Hematopoietic multipotent progenitor cell treated with erythropoietin and hydrocortisone succinate and interleukin-3 and kit ligand, for 15 days (in vitro differentiated cells): ENCODE measurements at regions not wholly inside any gene's neighbourhood (a gene's known extent, or its start where the extent isn't known, plus 50 kb on each side); places are given as distances from the start of the nearest gene placed in this dataset.
"Not testable (repeated sequence)": the region's sequence is repeated elsewhere in the genome, so short reads cannot be mapped to it uniquely, and the experiment has no call there.

Source experiments
- DNase-seq: peaks from one replicate; pipeline ENCODE4 v3.0.0-alpha.2; 2015; ENCODE audit warnings: low spot score

DNA sequence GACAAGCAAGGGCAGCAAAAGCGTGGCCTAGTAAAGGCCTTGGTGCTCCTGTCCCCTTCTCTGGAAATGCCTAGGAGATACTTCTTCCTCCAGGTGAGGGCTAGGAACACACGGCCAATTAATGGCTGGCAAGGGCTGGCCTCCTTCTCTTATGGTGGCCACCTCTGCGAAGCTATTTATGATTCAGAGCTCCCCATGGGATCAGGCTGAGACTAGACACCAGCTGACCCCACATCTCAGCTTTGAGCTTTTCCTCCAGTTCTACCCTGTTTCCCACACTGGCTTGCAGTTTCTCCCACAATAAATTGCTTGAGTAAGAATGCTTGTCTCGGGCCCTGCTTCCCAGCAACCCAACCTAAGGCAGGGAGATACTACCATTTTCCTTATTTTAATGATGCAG, 53.7 kb downstream of the CAMK2N1 start:
- DNase-seq = no peak

DNA sequence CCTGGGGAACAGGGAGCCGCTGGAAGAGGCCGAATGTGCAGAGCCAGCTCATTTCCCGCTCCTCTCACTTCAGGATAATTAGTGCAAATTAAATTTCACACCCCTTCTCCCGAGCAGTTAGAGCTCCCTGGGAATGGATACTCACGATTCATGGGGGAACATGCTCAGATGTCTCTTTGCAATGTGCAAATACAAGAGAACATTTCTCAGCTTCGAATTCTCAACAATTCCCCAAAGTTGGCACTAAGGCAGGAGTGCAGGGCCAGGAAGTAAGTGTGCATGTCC, 54.9 kb downstream of the CAMK2N1 start:
- no peak for DNase-seq

- peak; percentile 18 for DNase-seq
These were observed 55.4 kb downstream of the CAMK2N1 start for GRCh38 chr1:20430355-20431175.

DNA sequence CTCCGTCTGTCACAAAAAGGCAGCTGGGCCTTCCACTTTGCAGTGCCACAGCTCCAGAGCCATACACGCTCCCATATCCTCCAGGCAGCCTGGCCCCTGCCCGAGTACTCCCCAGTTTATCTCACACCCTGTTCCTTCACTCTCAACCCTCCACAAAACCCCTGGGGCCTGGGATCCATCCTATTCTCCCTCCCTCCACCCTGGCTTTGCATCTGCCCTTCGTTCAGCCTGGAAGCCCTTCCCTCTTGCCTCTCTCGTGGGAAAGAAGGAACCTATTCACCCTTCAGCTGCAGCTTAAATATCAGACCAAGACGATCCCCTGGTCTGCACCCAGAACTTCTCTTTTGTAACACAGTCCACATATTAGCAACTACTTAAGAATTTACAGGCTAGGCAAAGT, 56.7 kb downstream of the CAMK2N1 start:
- DNase-seq = no peak

DNA sequence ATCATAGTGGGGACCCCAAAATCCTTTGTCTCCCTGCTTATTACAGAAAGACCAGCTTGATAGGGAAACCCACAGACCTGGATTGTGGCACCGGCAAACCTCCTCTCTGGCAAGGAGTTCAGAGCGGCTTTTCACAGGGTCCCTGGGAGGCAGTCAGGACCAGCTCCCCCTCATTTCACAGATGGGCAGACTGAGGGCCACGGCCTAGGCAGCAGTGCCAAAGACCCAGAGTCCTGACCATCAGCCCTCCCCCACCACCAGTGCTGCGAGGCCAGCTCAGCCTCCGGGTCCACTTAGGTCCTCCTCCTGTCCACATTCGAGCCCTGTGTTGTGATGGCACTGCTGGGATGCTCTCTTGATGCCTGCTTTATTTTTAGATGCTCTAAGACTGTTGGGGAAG, 57.2 kb downstream of the CAMK2N1 start:
- DNase-seq = no peak

DNA sequence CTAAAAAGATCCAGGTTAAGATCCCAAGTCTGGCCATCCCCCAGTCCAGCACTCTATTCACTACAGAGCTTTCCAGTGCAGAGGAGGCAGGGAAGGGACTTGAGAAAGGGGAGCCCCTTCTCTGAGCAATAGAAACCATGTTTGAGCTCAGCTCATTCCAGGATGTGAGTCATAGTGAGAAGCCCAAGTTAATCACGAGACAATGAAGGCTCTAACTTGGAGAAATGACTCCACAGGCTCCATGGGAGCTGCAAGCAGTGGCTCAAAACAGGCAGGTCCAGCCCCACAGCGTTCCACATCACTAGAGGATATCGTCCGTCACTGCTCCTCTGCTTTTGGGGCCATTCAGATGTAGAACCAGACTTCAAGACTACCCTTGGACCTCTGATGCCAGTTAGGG, 59.1 kb downstream of the CAMK2N1 start:
- DNase-seq = no peak

DNA sequence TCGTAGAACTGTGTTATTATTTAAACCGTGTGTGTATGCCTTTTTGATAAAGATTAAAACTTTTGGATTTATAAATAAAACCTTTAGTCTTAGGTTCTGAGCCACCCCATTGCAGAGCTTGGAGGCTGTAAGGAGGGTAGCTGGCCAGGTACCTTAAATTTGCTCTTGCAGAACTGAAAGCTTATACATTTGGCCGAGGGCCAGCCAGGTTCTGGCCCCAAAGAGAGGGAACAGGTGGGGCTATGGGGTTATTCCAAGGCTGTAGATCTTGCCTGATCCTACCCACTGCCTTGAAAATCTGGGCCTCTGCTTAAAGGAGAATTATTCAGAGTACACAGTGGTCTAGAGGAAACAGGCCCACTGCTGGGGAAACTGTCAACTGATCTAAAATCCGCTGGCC, 59.6 kb downstream of the CAMK2N1 start:
- DNase-seq = no peak

- no peak for DNase-seq
These were observed 60.4 kb downstream of the CAMK2N1 start for GRCh38 chr1:20425622-20426021.

GRCh38 chr1:20423169-20423795, 62.7 kb downstream of the CAMK2N1 start:
- DNase-seq = no peak

DNA sequence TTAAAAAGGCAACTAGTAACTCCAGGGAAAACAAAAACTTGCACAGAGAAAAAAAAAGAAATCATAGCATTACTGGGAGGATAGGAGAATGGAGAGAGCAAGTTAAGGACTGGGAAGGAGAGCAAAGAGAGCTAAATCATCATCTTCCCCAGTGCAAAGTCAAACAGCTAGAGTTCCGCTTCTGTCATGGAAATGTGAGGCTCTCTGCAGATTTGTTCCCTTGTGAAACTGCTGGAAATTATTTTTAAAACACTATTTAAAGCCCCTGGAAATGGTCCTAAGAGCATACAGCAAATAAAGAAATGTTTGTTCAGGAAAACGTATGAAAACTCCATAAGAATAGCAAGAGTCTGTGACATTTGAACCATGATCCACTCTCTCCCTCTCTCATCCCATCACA, 64.6 kb downstream of the CAMK2N1 start:
- DNase-seq = no peak

GRCh38 chr1:20417581-20417980, 68.4 kb downstream of the CAMK2N1 start:
- no peak for DNase-seq

- DNase-seq = no peak
These were observed 69.3 kb downstream of the CAMK2N1 start for GRCh38 chr1:20416706-20417105.

GRCh38 chr1:20413776-20414140, 72.3 kb downstream of the CAMK2N1 start:
- DNase-seq = no peak

DNA sequence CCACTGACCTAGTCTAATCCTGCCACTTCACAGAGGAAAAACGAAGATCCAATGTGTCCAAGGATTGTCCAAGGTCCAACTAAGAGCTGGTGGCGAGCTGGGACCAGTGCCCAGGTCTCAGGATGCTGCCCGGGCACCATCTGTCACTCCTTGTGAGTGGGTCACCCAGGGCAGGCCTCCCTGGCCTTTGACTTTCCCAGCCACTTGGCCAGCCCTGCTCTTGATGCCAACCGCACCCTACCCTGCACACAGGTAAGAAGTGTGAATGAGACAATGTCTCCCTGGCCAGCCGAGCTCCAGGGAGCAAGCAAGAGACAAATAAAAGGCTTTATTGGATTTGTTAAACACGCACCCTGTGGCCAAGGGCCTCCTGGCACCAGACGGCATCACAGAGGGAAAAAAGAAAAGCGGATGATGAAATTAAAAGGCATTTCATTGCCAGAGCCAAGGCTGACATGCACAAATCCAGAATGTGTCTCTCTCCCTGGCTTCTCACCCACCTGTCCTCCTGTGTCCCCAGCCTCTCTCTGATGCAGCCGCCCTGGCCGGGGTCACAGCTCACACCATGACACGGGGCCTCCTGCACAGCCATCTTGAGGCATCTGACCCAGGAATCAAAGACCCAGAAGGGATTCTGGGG, 72.8 kb downstream of the CAMK2N1 start:
- no peak for DNase-seq

- DNase-seq = no peak
These were observed 74.6 kb downstream of the CAMK2N1 start for GRCh38 chr1:20411196-20411980.

- DNase-seq = no peak
These were observed 75.5 kb downstream of the CAMK2N1 start for GRCh38 chr1:20410503-20410902.

GRCh38 chr1:20409971-20410370, 76.0 kb downstream of the CAMK2N1 start:
- DNase-seq = no peak

- no peak for DNase-seq
These were observed 77.0 kb downstream of the CAMK2N1 start for GRCh38 chr1:20409012-20409411.

DNA sequence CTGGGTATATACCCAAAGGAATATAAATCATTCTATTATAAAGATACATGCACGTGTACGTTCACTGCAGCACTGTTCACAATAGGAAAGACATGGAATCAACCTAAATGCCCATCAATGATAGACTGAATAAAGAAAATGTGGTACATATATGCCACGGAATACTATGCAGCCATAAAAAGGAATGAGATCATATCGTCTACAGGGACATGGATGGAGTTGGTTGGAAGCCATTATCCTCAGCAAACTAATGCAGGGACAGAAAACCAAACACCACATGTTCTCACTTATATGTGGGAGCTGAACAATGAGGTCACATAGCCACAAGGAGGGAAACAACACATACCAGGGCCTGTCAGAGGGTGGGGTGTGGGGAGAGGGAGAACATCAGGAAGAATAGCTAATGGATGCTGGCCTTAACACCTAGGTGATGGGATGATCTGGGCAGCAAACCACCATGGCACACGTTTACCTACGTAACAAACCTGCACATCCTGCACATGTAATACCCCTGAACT, 77.8 kb downstream of the CAMK2N1 start:
- DNase-seq = not testable (repeated sequence)

DNA sequence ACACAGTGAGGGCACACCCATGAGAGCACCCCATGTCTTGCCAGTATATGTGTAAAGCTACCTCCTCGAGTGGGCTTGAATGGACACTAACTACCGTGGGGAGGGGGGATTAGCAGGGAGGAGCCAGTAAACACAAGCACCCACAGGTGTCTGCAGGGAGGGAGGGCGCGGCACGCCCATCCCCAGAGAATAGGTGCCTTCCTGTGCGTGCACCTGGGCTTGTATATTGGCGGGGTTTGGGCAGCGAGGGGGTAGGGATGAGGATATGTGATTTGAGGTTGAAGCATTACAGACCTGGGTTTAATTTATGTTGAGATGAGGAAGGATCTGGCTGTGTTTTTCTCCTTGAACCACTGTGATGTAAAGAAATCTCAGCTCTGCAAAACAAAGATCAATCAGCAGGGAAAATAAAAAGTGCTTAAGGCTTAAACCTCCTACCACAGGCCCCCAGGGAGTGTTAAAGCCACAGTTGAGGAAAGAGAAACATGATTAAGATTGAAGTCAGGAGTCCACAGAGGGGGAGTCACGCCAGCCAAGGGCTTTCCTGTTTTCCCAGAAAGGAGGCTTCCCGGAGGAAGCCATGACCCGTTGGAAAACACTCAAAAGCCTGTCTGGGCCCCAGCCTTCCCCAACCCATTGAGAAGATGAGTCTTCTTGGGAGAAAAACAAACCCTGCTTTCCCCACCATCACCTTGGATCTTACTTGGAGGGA, 80.0 kb downstream of the CAMK2N1 start:
- no peak for DNase-seq

DNA sequence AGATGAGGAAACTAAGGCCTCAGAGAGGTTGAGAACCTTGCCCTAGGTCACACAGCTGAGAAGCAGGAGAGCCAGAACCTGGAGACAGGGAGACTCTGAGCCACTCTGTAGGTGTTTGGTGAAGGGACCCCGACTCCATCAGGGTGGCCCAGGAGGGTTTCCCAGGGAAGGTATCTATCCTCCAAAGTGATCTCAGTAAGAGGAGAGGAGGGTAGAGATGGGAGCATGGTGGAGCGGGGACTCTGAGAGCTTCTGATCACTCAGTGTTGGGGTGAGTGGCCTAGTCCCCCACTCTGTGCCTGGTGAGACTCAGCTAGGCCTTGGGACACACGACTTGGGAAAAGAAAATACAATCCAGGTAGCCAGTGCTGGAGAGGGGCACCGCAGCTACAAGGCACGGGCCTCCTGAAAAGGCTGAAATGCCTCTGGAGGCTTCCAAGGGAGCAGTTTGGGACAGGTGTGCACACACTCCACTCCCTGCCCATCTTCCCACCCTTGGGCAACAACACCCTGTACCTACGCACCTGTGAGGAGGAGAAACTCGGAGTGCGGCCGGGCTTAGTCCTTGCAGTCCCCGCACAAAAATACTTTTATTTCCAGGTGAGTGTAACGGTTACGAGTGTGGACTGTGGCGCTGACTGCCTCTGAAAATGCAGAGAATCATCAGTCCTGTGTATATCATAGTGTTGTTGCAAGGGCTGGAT, 80.8 kb downstream of the CAMK2N1 start:
- DNase-seq = no peak
